T-helper 2 cell treated with Interferon-gamma antibody and Interleukin-4, amounts not matched to agents 100 ng/mL and 5 ng/mL, for 36 hours (primary cell): ENCODE measurements at regions not wholly inside any gene's neighbourhood (a gene's known extent, or its start where the extent isn't known, plus 50 kb on each side); places are given as distances from the start of the nearest gene placed in this dataset.

Experiments used
- intact Hi-C: fragments of 100-400 bp; cut with micrococcal nuclease; formaldehyde crosslinking; loops from one replicate; pipeline ENCODE4 v1.15.1; 2023

- intact Hi-C loops: no loop called here
These were observed 382.0 kb downstream of the ZNF536 start for GRCh38 chr19:30754162-30754561.

- intact Hi-C loops: no loop called here
These were observed 380.7 kb downstream of the ZNF536 start for GRCh38 chr19:30752876-30753275.

- intact Hi-C loops: no loop called here
These were observed 380.0 kb downstream of the ZNF536 start for GRCh38 chr19:30752201-30752600.

- intact Hi-C loops: no loop called here
These were observed 373.3 kb downstream of the ZNF536 start for GRCh38 chr19:30745476-30745985.

- intact Hi-C loops: no loop called here
These were observed 372.7 kb downstream of the ZNF536 start for GRCh38 chr19:30744741-30745475.

- intact Hi-C loops: no loop called here
These were observed 371.5 kb downstream of the ZNF536 start for GRCh38 chr19:30743702-30744101.

GRCh38 chr19:30743011-30743410, 370.8 kb downstream of the ZNF536 start:
- intact Hi-C loops: no loop called here

GRCh38 chr19:30742406-30742938, 370.3 kb downstream of the ZNF536 start:
- intact Hi-C loops: no loop called here

GRCh38 chr19:30741566-30741965, 369.4 kb downstream of the ZNF536 start:
- intact Hi-C loops: no loop called here

- intact Hi-C loops: no loop called here
These were observed 367.2 kb downstream of the ZNF536 start for GRCh38 chr19:30739394-30739793.

- intact Hi-C loops: no loop called here
These were observed 365.9 kb downstream of the ZNF536 start for GRCh38 chr19:30738047-30738446.

GRCh38 chr19:30734669-30735068, 362.5 kb downstream of the ZNF536 start:
- intact Hi-C loops: no loop called here

- intact Hi-C loops: no loop called here
These were observed 361.8 kb downstream of the ZNF536 start for GRCh38 chr19:30733826-30734550.

- intact Hi-C loops: no loop called here
These were observed 359.4 kb downstream of the ZNF536 start for GRCh38 chr19:30731591-30731990.

- intact Hi-C loops: no loop called here
These were observed 357.3 kb downstream of the ZNF536 start for GRCh38 chr19:30729451-30729850.

- intact Hi-C loops: no loop called here
These were observed 350.6 kb downstream of the ZNF536 start for GRCh38 chr19:30722761-30723160.

- intact Hi-C loops: no loop called here
These were observed 350.0 kb downstream of the ZNF536 start for GRCh38 chr19:30722186-30722585.

- intact Hi-C loops: no loop called here
These were observed 347.8 kb downstream of the ZNF536 start for GRCh38 chr19:30719999-30720345.

- intact Hi-C loops: no loop called here
These were observed 347.2 kb downstream of the ZNF536 start for GRCh38 chr19:30719189-30719998.

GRCh38 chr19:30718707-30719106, 346.5 kb downstream of the ZNF536 start:
- intact Hi-C loops: no loop called here

- intact Hi-C loops: no loop called here
These were observed 345.8 kb downstream of the ZNF536 start for GRCh38 chr19:30718014-30718413.

- intact Hi-C loops: no loop called here
These were observed 345.2 kb downstream of the ZNF536 start for GRCh38 chr19:30717381-30717780.
